NB4 (cell line): ENCODE measurements at regions not wholly inside any gene's neighbourhood (a gene's known extent, or its start where the extent isn't known, plus 50 kb on each side); places are given as distances from the start of the nearest gene placed in this dataset.

ENCODE experiments used
- CTCF ChIP-seq: IDR thresholded peaks from one replicate; pipeline ENCODE4 v1.5.1; 2012; ENCODE audit warnings: low read depth, low read length
- MAX ChIP-seq: IDR thresholded peaks from 2 replicates; pipeline ENCODE4 v1.6.1; 2011; ENCODE audit warnings: low read depth, low read length
- POLR2A ChIP-seq: IDR thresholded peaks from 2 replicates; pipeline ENCODE4 v1.6.1; 2011; ENCODE audit warnings: mild to moderate bottlenecking; ENCODE audit not compliant: insufficient read length; ENCODE audit errors: extremely low read depth

- TF ChIP-seq CTCF (no peak), POLR2A (no peak), MAX (no peak)
Measured at GRCh38 chr2:37764739-37765138, 93.3 kb upstream of the CDC42EP3 start.
